GM23338 (cell line): ENCODE measurements at regions not wholly inside any gene's neighbourhood (a gene's known extent, or its start where the extent isn't known, plus 50 kb on each side); places are given as distances from the start of the nearest gene placed in this dataset.

ENCODE experiments used
- ATAC-seq: fragments of 200-7000 bp; cut with Tn5 transposase; 3 replicates; pipeline ENCODE4 v1.9.1; 2020
- DNase-seq: peaks from one replicate; pipeline ENCODE4 v3.0.0-alpha.2; 2015; ENCODE audit warnings: low spot score
- H2AFZ ChIP-seq: fragments of 200-600 bp; sonication (generic); 2 replicates; pipeline ENCODE4 v1.8.0; 2016; ENCODE audit warnings: antibody characterized with exemption, mild to moderate bottlenecking, moderate library complexity
- H3F3A ChIP-seq: fragments of 200-600 bp; sonication (generic); replicated peaks from 2 replicates; pipeline ENCODE4 v1.8.0; 2017; ENCODE audit warnings: antibody characterized with exemption, mixed run types, low read depth
- H3K27ac ChIP-seq: fragments of 200-600 bp; sonication (generic); 2 replicates; pipeline ENCODE4 v1.6.1; 2016; ENCODE audit warnings: low read depth
- H3K27me3 ChIP-seq: fragments of 200-600 bp; sonication (generic); 2 replicates; pipeline ENCODE4 v1.8.0; 2016; ENCODE audit warnings: mild to moderate bottlenecking, mixed run types, moderate library complexity; ENCODE audit not compliant: insufficient read depth
- H3K36me3 ChIP-seq: fragments of 200-600 bp; sonication (generic); 2 replicates; pipeline ENCODE4 v1.8.0; 2016; ENCODE audit warnings: mild to moderate bottlenecking; ENCODE audit not compliant: insufficient read depth
- H3K4me1 ChIP-seq: fragments of 200-600 bp; sonication (generic); 2 replicates; pipeline ENCODE4 v1.8.0; 2016; ENCODE audit warnings: mild to moderate bottlenecking, moderate library complexity; ENCODE audit not compliant: insufficient read depth
- H3K4me2 ChIP-seq: fragments of 200-600 bp; sonication (generic); 2 replicates; pipeline ENCODE4 v1.7.1; 2017; ENCODE audit warnings: mixed run types
- H3K4me3 ChIP-seq: fragments of 200-600 bp; sonication (generic); 2 replicates; pipeline ENCODE4 v1.6.1; 2016; ENCODE audit warnings: mixed run types
- H3K79me2 ChIP-seq: fragments of 200-600 bp; sonication (generic); replicated peaks from 2 replicates; pipeline ENCODE4 v1.8.0; 2017; ENCODE audit warnings: mild to moderate bottlenecking; ENCODE audit not compliant: insufficient read depth
- H3K9me2 ChIP-seq: fragments of 200-600 bp; sonication (generic); 2 replicates; pipeline ENCODE4 v1.8.0; 2017; ENCODE audit not compliant: insufficient read depth
- H4K20me1 ChIP-seq: fragments of 200-600 bp; sonication (generic); replicated peaks from 2 replicates; pipeline ENCODE4 v1.8.0; 2017; ENCODE audit warnings: mild to moderate bottlenecking; ENCODE audit not compliant: insufficient read depth
- H3K27ac Mint-ChIP-seq: 2 replicates; pipeline ENCODE4 v1.8.0; 2020; ENCODE audit warnings: inconsistent platforms, mild to moderate bottlenecking, moderate library complexity, mixed read lengths
- H3K27me3 Mint-ChIP-seq: 3 replicates; pipeline ENCODE4 v1.8.0; 2022; ENCODE audit warnings: low read depth, mild to moderate bottlenecking, moderate library complexity, mixed read lengths, inconsistent platforms; ENCODE audit not compliant: insufficient read depth, poor library complexity
- H3K36me3 Mint-ChIP-seq: 3 replicates; pipeline ENCODE4 v1.8.0; 2021; ENCODE audit warnings: low read depth, mild to moderate bottlenecking, inconsistent platforms, moderate library complexity, mixed read lengths
- H3K4me1 Mint-ChIP-seq: 3 replicates; pipeline ENCODE4 v1.8.0; 2020; ENCODE audit warnings: mild to moderate bottlenecking, inconsistent platforms, mixed read lengths
- H3K4me3 Mint-ChIP-seq: 3 replicates; pipeline ENCODE4 v1.8.0; 2021; ENCODE audit warnings: moderate library complexity, mild to moderate bottlenecking, inconsistent platforms, mixed read lengths
- H3K9me3 Mint-ChIP-seq: 3 replicates; pipeline ENCODE4 v1.8.0; 2020; ENCODE audit warnings: moderate library complexity, mild to moderate bottlenecking, inconsistent platforms, mixed read lengths
- CREB1 ChIP-seq: fragments of 250-450 bp; sonication (Bioruptor Pico); IDR thresholded peaks from 2 replicates; pipeline ENCODE4 v1.5.0; 2020; ENCODE audit warnings: low read depth, mild to moderate bottlenecking, moderate library complexity
- CTCF ChIP-seq, 2 experiments: fragments of 200-600 bp in 1 of 2; sonication (generic) in 1 of 2; conservative IDR thresholded peaks; 2 replicates each; pipeline versions ENCODE4 v1.5.1 to v1.6.1; 2016 to 2017; ENCODE audit warnings: antibody characterized with exemption in 2 of 2, low read depth in 2 of 2, mild to moderate bottlenecking in 2 of 2, moderate library complexity in 1 of 2
- ETS1 ChIP-seq: IDR thresholded peaks from 2 replicates; pipeline ENCODE4 v1.6.1; 2016; ENCODE audit warnings: antibody characterized with exemption
- EZH2 ChIP-seq: fragments of 200-600 bp; sonication (generic); IDR thresholded peaks from one replicate; pipeline ENCODE4 v1.8.0; 2017; ENCODE audit warnings: antibody characterized with exemption, mild to moderate bottlenecking, low read depth; ENCODE audit not compliant: unreplicated experiment
- EZH2phosphoT487 ChIP-seq: fragments of 200-600 bp; sonication (generic); IDR thresholded peaks from one replicate; pipeline ENCODE4 v1.8.1; 2018; ENCODE audit warnings: antibody characterized with exemption; ENCODE audit not compliant: unreplicated experiment
- JUNB ChIP-seq: IDR thresholded peaks from one replicate; pipeline ENCODE4 v1.6.1; 2016; ENCODE audit warnings: antibody characterized with exemption; ENCODE audit not compliant: unreplicated experiment
- NANOG ChIP-seq: IDR thresholded peaks from 2 replicates; pipeline ENCODE4 v1.6.1; 2016; ENCODE audit warnings: antibody characterized with exemption, borderline replicate concordance
- POLR2AphosphoS5 ChIP-seq: IDR thresholded peaks from 2 replicates; pipeline ENCODE4 v1.6.1; 2016; ENCODE audit warnings: antibody characterized with exemption, low read depth
- REST ChIP-seq: IDR thresholded peaks from one replicate; pipeline ENCODE4 v1.6.1; 2018; ENCODE audit warnings: antibody characterized with exemption; ENCODE audit not compliant: unreplicated experiment
- STAT1 ChIP-seq: IDR thresholded peaks from one replicate; pipeline ENCODE4 v1.6.1; 2016; ENCODE audit warnings: antibody characterized with exemption; ENCODE audit not compliant: unreplicated experiment
- ZNF114 ChIP-seq: fragments of 250-450 bp; sonication (Bioruptor Pico); IDR thresholded peaks from 2 replicates; pipeline ENCODE4 v1.5.0; 2020; ENCODE audit warnings: mild to moderate bottlenecking, moderate library complexity
- ZNF331 ChIP-seq: fragments of 250-450 bp; sonication (Bioruptor Pico); IDR thresholded peaks from 2 replicates; pipeline ENCODE4 v1.5.0; 2020; ENCODE audit warnings: low read depth, mild to moderate bottlenecking, moderate library complexity

GRCh38 chr4:159689526-159689925 lies 586.6 kb downstream of the RAPGEF2 start (continued):
- TF ChIP-seq ETS1: no peak
- TF ChIP-seq EZH2: no peak
- TF ChIP-seq ZNF114 (CRISPR knock-in tag): no peak
- no peak for TF ChIP-seq STAT1
- TF ChIP-seq CTCF (conservative IDR thresholded peaks at IDR 0.05; ENCODE audit: low read depth in 2 of 2): no peak
- TF ChIP-seq EZH2phosphoT487: no peak
- no peak for TF ChIP-seq POLR2AphosphoS5
- TF ChIP-seq JUNB: no peak
- TF ChIP-seq NANOG: no peak
- TF ChIP-seq ZNF331 (CRISPR knock-in tag): no peak

GRCh38 chr4:159697322-159698283 lies 594.7 kb downstream of the RAPGEF2 start:
- H4K20me1 ChIP-seq: no peaks in the 10 kb centered on the region
- H2AFZ ChIP-seq: no peak overlapping the region
- H3K36me3 ChIP-seq: no peaks in the 10 kb centered on the region
- no peaks in the 10 kb centered on the region for H3K4me1 Mint-ChIP-seq
- H3F3A ChIP-seq: no peaks in the 10 kb centered on the region
- no peak overlapping the region for H3K4me2 ChIP-seq
- no peaks in the 10 kb centered on the region for H3K36me3 Mint-ChIP-seq
- H3K4me3 ChIP-seq: no peak overlapping the region
- peaks cover 7% of the 10 kb centered on the region for H3K27me3 Mint-ChIP-seq
- no peak overlapping the region for H3K4me3 Mint-ChIP-seq
- H3K4me1 ChIP-seq: no peaks in the 10 kb centered on the region
- H3K27me3 ChIP-seq: no peaks in the 10 kb centered on the region
- DNase-seq: no peak
- no peaks in the 10 kb centered on the region for H3K79me2 ChIP-seq
- no peak overlapping the region for H3K27ac ChIP-seq
- no peaks in the 10 kb centered on the region; the same call in 2 of the 3 replicates for H3K9me3 Mint-ChIP-seq
- no peak for ATAC-seq
- H3K9me2 ChIP-seq: peaks cover 12% of the 10 kb centered on the region
- no peak overlapping the region for H3K27ac Mint-ChIP-seq
- no peak for TF ChIP-seq ZNF114 (CRISPR knock-in tag)
- no peak for TF ChIP-seq EZH2phosphoT487
- TF ChIP-seq STAT1: no peak
- no peak for TF ChIP-seq NANOG
- TF ChIP-seq EZH2: no peak
- no peak for TF ChIP-seq CREB1 (CRISPR knock-in tag)
- TF ChIP-seq JUNB: no peak
- TF ChIP-seq CTCF (conservative IDR thresholded peaks at IDR 0.05; ENCODE audit: low read depth in 2 of 2): no peak
- TF ChIP-seq POLR2AphosphoS5: no peak
- TF ChIP-seq ETS1: no peak
- TF ChIP-seq REST: no peak
